HepG2 (cell line): ENCODE measurements at regions not wholly inside any gene's neighbourhood (a gene's known extent, or its start where the extent isn't known, plus 50 kb on each side); places are given as distances from the start of the nearest gene placed in this dataset.

Experiments used
- ATAC-seq: fragments of 200-7000 bp; cut with Tn5 transposase; 3 replicates; pipeline ENCODE4 v1.9.1; 2020; ENCODE audit warnings: mild to moderate bottlenecking, moderate library complexity
- BruUV-seq: library from RNA; stranded (reverse); fragments of 400-500 nt; replicated peaks from 2 replicates; lab custom pipeline; 2021; lab: Mats Ljungman, UMichigan
- CTCF ChIA-PET: fragments of 300-600 bp; formaldehyde crosslinking; extraction: SDS; loops from one replicate; lab custom pipeline; 2021; ENCODE audit warnings: low total read pairs, inconsistent platforms, low intra/inter-chr PET ratio; lab: Yijun Ruan, JAX
- POLR2A ChIA-PET: fragments of 350-600 bp; sonication (Branson Sonifier 250); formaldehyde crosslinking; loops from one replicate; lab custom pipeline; 2020; ENCODE audit warnings: antibody characterized with exemption, inconsistent platforms; lab: Yijun Ruan, JAX
- DNase-seq: peaks from one replicate; pipeline ENCODE4 v3.0.0-alpha.2; 2015; ENCODE audit warnings: low spot score
- FAIRE-seq: peaks from 3 replicates; lab custom pipeline; 2011; peaks lifted over from hg19 to GRCh38; lab: Jason Lieb, UNC
- H2AFZ ChIP-seq: one replicate; pipeline ENCODE4 v1.6.1; 2011; ENCODE audit warnings: low read length, inconsistent platforms
- H3K27ac ChIP-seq: fragments of 300-600 bp; 3 replicates; pipeline ENCODE4 v1.8.0; 2011; ENCODE audit warnings: mixed run types, mild to moderate bottlenecking, mixed read lengths, low read length, inconsistent platforms; ENCODE audit not compliant: insufficient read depth; ENCODE audit errors: extremely low read length
- H3K27me3 ChIP-seq, 2 experiments: fragments of 200-600 bp in 1 of 2; 2 replicates in 1 of 2; 3 replicates in 1 of 2; pipeline versions ENCODE4 v1.6.0 to v1.8.0; 2011; ENCODE audit warnings: low read length in 2 of 2, mild to moderate bottlenecking in 2 of 2, moderate library complexity in 2 of 2, inconsistent platforms in 1 of 2; ENCODE audit not compliant: insufficient read depth in 2 of 2, control insufficient read depth in 1 of 2
- H3K36me3 ChIP-seq, 2 experiments: fragments of 200-600 bp in 1 of 2; replicated peaks in 1 of 2; 2 replicates in 1 of 2; 3 replicates in 1 of 2; pipeline versions ENCODE4 v1.5.1 to v1.8.0; 2011; ENCODE audit warnings: low read length in 2 of 2, inconsistent platforms in 1 of 2; ENCODE audit not compliant: insufficient read depth in 2 of 2, control insufficient read depth in 1 of 2
- H3K4me1 ChIP-seq: 2 replicates; pipeline ENCODE4 v1.5.1; 2012; ENCODE audit warnings: low read length, inconsistent platforms; ENCODE audit not compliant: insufficient read depth
- H3K4me2 ChIP-seq: 2 replicates; pipeline ENCODE4 v1.6.0; 2011; ENCODE audit warnings: low read depth, low read length, inconsistent platforms
- H3K4me3 ChIP-seq, 3 experiments: fragments of 200-600 bp in 1 of 3; sonication (generic), shearing (Covaris generic) in 1 of 3; replicated peaks in 1 of 3; 2 replicates each; pipeline ENCODE4 v1.5.1; 2011 to 2016; ENCODE audit warnings: low read length in 3 of 3, inconsistent platforms in 2 of 3, low read depth in 2 of 3, mild to moderate bottlenecking in 2 of 3, control low read depth in 1 of 3, mixed read lengths in 1 of 3; ENCODE audit not compliant: insufficient read depth in 1 of 3
- H3K79me2 ChIP-seq: one replicate; pipeline ENCODE4 v1.6.1; 2011; ENCODE audit warnings: low read length, inconsistent platforms; ENCODE audit not compliant: insufficient read depth
- H3K9ac ChIP-seq: 2 replicates; pipeline ENCODE4 v1.6.0; 2011; ENCODE audit warnings: mild to moderate bottlenecking, low read depth, low read length, inconsistent platforms; ENCODE audit not compliant: insufficient read depth
- H3K9me3 ChIP-seq: 2 replicates; pipeline ENCODE4 v1.5.1; 2012; ENCODE audit warnings: mild to moderate bottlenecking, low read length
- H4K20me1 ChIP-seq: 2 replicates; pipeline ENCODE4 v1.6.0; 2011; ENCODE audit warnings: inconsistent platforms, mild to moderate bottlenecking, low read length, moderate library complexity; ENCODE audit not compliant: insufficient read depth
- CEBPZ ChIP-seq: IDR thresholded peaks from 2 replicates; pipeline ENCODE4 v1.6.1; 2012; ENCODE audit warnings: low read length, improper control_type of control experiment
- CTCF ChIP-seq: sonication (generic); formaldehyde crosslinking; IDR thresholded peaks from 2 replicates; pipeline ENCODE4 v1.5.0; 2020; ENCODE audit warnings: mild to moderate bottlenecking, missing genetic modification reagents, moderate library complexity
- GABPB1 ChIP-seq: IDR thresholded peaks from 2 replicates; pipeline ENCODE4 v1.6.1; 2016; ENCODE audit warnings: mild to moderate bottlenecking, missing genetic modification reagents, moderate library complexity, missing compliant biosample characterization
- KDM5A ChIP-seq: fragments of 200-600 bp; sonication (generic); IDR thresholded peaks from 2 replicates; pipeline ENCODE4 v1.7.0; 2018; ENCODE audit warnings: antibody characterized with exemption, mild to moderate bottlenecking, low read length, borderline replicate concordance
- PCBP1 ChIP-seq: fragments of 200-400 bp; formaldehyde crosslinking; IDR thresholded peaks from 2 replicates; pipeline ENCODE4 v1.6.1; 2017; ENCODE audit warnings: mild to moderate bottlenecking, low read depth, low read length, borderline replicate concordance
- POGZ ChIP-seq: sonication (generic); formaldehyde crosslinking; IDR thresholded peaks from 2 replicates; pipeline ENCODE4 v1.4.0; 2020; ENCODE audit warnings: mild to moderate bottlenecking, missing genetic modification reagents
- ZNF619 ChIP-seq: sonication (generic); formaldehyde crosslinking; IDR thresholded peaks from 2 replicates; pipeline ENCODE4 v1.4.0; 2020; ENCODE audit warnings: mild to moderate bottlenecking, missing genetic modification reagents
- ZSCAN9 ChIP-seq: IDR thresholded peaks from 2 replicates; pipeline ENCODE4 v1.6.1; 2016; ENCODE audit warnings: borderline replicate concordance
- ZXDC ChIP-seq: sonication (generic); formaldehyde crosslinking; IDR thresholded peaks from 2 replicates; pipeline ENCODE4 v1.5.0; 2020; ENCODE audit warnings: mild to moderate bottlenecking, missing genetic modification reagents
- WGBS: methylation state at CpG from one replicate; pipeline ENCODE4 v1.1.6; 2017; ENCODE audit warnings: low lambda C conversion rate; 5-methylcytosine and 5-hydroxymethylcytosine counted together
- in situ Hi-C: cut with HindIII; loops from 2 replicates; pipeline ENCODE4 v1.10.0; 2017; ENCODE audit warnings: low pct_unique_long_range_greater_than_20kb; ENCODE audit not compliant: extremely low pct_ligation_motif_present
- intact Hi-C: fragments of 100-400 bp; cut with micrococcal nuclease; formaldehyde crosslinking; loops from one replicate; pipeline ENCODE4 v1.10.0; 2022; ENCODE audit not compliant: unreplicated experiment

GRCh38 chr18:79599441-79599931 is 80.1 kb upstream of the CTDP1 start:
- ChIA-PET POLR2A (no interaction called here), CTCF (no interaction called here)
- intact Hi-C loops (no loop called here), in situ Hi-C loops (no loop called here)
- H3K27me3 ChIP-seq, result peaks cover 14 to 50% of the 10 kb centered on the region in 2 experiments; a peak in 4 of 5 replicates
- DNase-seq (no peak), FAIRE-seq (no peak), ATAC-seq (no peak)
- no peak for TF ChIP-seq GABPB1 (CRISPR knock-in tag)
- H4K20me1 ChIP-seq, result no peaks in the 10 kb centered on the region
- no peak overlapping the region for H3K4me2 ChIP-seq
- H3K36me3 ChIP-seq, result no peaks in the 10 kb centered on the region
- H3K27ac ChIP-seq, result no peak overlapping the region
- H2AFZ ChIP-seq, result no peak overlapping the region
- 33% methylated on average over 19 of the region's 19 CpGs for WGBS
- no peaks in the 10 kb centered on the region for H3K9me3 ChIP-seq
- H3K4me1 ChIP-seq, result no peaks in the 10 kb centered on the region
- no peak overlapping the region for H3K9ac ChIP-seq
- H3K79me2 ChIP-seq, result no peaks in the 10 kb centered on the region
- no peak overlapping the region for H3K4me3 ChIP-seq
- BruUV-seq, result no TSS peak

- Histone ChIP-seq H4K20me1 (no peaks in the 10 kb centered on the region), H3K9me3 (no peaks in the 10 kb centered on the region), H3K4me1 (no peaks in the 10 kb centered on the region), H3K27ac (no peak overlapping the region), H3K36me3 (no peaks in the 10 kb centered on the region), H3K9ac (no peak overlapping the region)
- no TSS peak for BruUV-seq
- CTCF ChIA-PET, result no interaction called here
- FAIRE-seq, result no peak
- no peak for DNase-seq
- no peak for ATAC-seq
- no peak for TF ChIP-seq CEBPZ
- TF ChIP-seq ZNF619 (CRISPR knock-in tag), result no peak
- TF ChIP-seq KDM5A, result no peak
- no peak for TF ChIP-seq CTCF (CRISPR knock-in tag)
- no peak for TF ChIP-seq PCBP1
- TF ChIP-seq ZXDC (CRISPR knock-in tag), result no peak
- no peak for TF ChIP-seq POGZ (CRISPR knock-in tag)
- no peak for TF ChIP-seq ZSCAN9 (CRISPR knock-in tag)
- TF ChIP-seq, all 625 proteins: peak for 0
- Histone ChIP-seq H3K27me3 (peaks cover 14 to 47% of the 10 kb centered on the region in 2 experiments; a peak in 4 of 5 replicates), H3K4me3 (no peak overlapping the region), H2AFZ (no peak overlapping the region), H3K79me2 (no peaks in the 10 kb centered on the region), H3K4me2 (no peak overlapping the region)
- intact Hi-C loops (no loop called here), in situ Hi-C loops (no loop called here)
- POLR2A ChIA-PET, result no interaction called here
- WGBS, result 58% methylated on average over 6 of the region's 6 CpGs
Observed at GRCh38 chr18:79600141-79600540, 79.5 kb upstream of the CTDP1 start.
